WTC11 (cell line): ENCODE measurements at regions not wholly inside any gene's neighbourhood (a gene's known extent, or its start where the extent isn't known, plus 50 kb on each side); places are given as distances from the start of the nearest gene placed in this dataset.
A peak's percentile ranks its signal among the peaks of the same experiment; 100 is the strongest.

ENCODE experiments used
- ATAC-seq: fragments of 200-7000 bp; cut with Tn5 transposase; 2 replicates; pipeline ENCODE4 v1.10.0; 2021; ENCODE audit warnings: mild to moderate bottlenecking, moderate library complexity
- CTCF ChIA-PET: fragments of 300-600 bp; sonication (Branson Sonifier 250); formaldehyde crosslinking; loops from one replicate; lab custom pipeline; 2021; ENCODE audit warnings: antibody characterized with exemption; lab: Charles Lee
- POLR2A ChIA-PET: fragments of 350-600 bp; sonication (Branson Sonifier 250); formaldehyde crosslinking; loops from one replicate; lab custom pipeline; 2021; ENCODE audit warnings: antibody characterized with exemption; lab: Charles Lee
- DNase-seq: peaks from one replicate; pipeline ENCODE4 v3.0.0; 2021; ENCODE audit warnings: low spot score
- H3K27ac Mint-ChIP-seq: 2 replicates; pipeline ENCODE4 v1.8.0; 2021; ENCODE audit warnings: mixed read lengths
- H3K27me3 Mint-ChIP-seq: 2 replicates; pipeline ENCODE4 v1.8.0; 2021; ENCODE audit warnings: low read depth, mild to moderate bottlenecking, moderate library complexity, mixed read lengths
- H3K36me3 Mint-ChIP-seq: 2 replicates; pipeline ENCODE4 v1.8.0; 2021; ENCODE audit warnings: mixed read lengths
- H3K4me1 Mint-ChIP-seq: 2 replicates; pipeline ENCODE4 v1.8.0; 2022; ENCODE audit warnings: mixed read lengths
- H3K4me3 Mint-ChIP-seq: 2 replicates; pipeline ENCODE4 v1.8.0; 2021; ENCODE audit warnings: mild to moderate bottlenecking, moderate library complexity, mixed read lengths
- H3K9me3 Mint-ChIP-seq: 2 replicates; pipeline ENCODE4 v1.8.0; 2021; ENCODE audit warnings: mixed read lengths
- ESRRA ChIP-seq: sonication (generic); formaldehyde crosslinking; IDR thresholded peaks from 2 replicates; pipeline ENCODE4 v1.8.1; 2022; ENCODE audit warnings: mild to moderate bottlenecking, missing genetic modification reagents, borderline replicate concordance
- GTF2I ChIP-seq: fragments of 250-450 bp; sonication (Bioruptor Pico); conservative IDR thresholded peaks from 2 replicates; pipeline ENCODE4 v1.4.0; 2021; ENCODE audit warnings: mild to moderate bottlenecking
- JAZF1 ChIP-seq: fragments of 250-450 bp; sonication (Bioruptor Pico); IDR thresholded peaks from 2 replicates; pipeline ENCODE4 v1.9.0; 2021; ENCODE audit warnings: moderate library complexity, mild to moderate bottlenecking, inconsistent platforms
- NFATC4 ChIP-seq: fragments of 250-450 bp; sonication (Bioruptor Pico); IDR thresholded peaks from 2 replicates; pipeline ENCODE4 v1.9.0; 2021; ENCODE audit warnings: mild to moderate bottlenecking
- NFE2L1 ChIP-seq: sonication (generic); formaldehyde crosslinking; IDR thresholded peaks from 2 replicates; pipeline ENCODE4 v1.8.1; 2023; ENCODE audit warnings: missing genetic modification reagents
- RELA ChIP-seq: sonication (generic); formaldehyde crosslinking; IDR thresholded peaks from 2 replicates; pipeline ENCODE4 v1.8.1; 2022; ENCODE audit warnings: missing genetic modification reagents, mild to moderate bottlenecking, borderline replicate concordance
- SMAD3 ChIP-seq: sonication (generic); formaldehyde crosslinking; IDR thresholded peaks from 2 replicates; pipeline ENCODE4 v1.8.0; 2022; ENCODE audit warnings: missing genetic modification reagents, mild to moderate bottlenecking, borderline replicate concordance
- SMAD4 ChIP-seq: sonication (generic); formaldehyde crosslinking; IDR thresholded peaks from 2 replicates; pipeline ENCODE4 v1.8.0; 2022; ENCODE audit warnings: mild to moderate bottlenecking, missing genetic modification reagents
- ZNF121 ChIP-seq: sonication (generic); formaldehyde crosslinking; IDR thresholded peaks from 2 replicates; pipeline ENCODE4 v1.8.0; 2023; ENCODE audit warnings: missing genetic modification reagents
- ZNF219 ChIP-seq: sonication (generic); formaldehyde crosslinking; IDR thresholded peaks from 2 replicates; pipeline ENCODE4 v1.8.0; 2023; ENCODE audit warnings: missing genetic modification reagents, mild to moderate bottlenecking, borderline replicate concordance
- ZNF317 ChIP-seq: sonication (generic); formaldehyde crosslinking; IDR thresholded peaks from 2 replicates; pipeline ENCODE4 v1.8.1; 2023; ENCODE audit warnings: low read depth, mild to moderate bottlenecking, moderate library complexity, missing genetic modification reagents, borderline replicate concordance
- ZNF396 ChIP-seq: fragments of 250-450 bp; sonication (Bioruptor Pico); IDR thresholded peaks from 2 replicates; pipeline ENCODE4 v1.8.0; 2021; ENCODE audit warnings: mild to moderate bottlenecking, moderate library complexity, borderline replicate concordance
- ZNF416 ChIP-seq: fragments of 250-450 bp; sonication (Bioruptor Pico); IDR thresholded peaks from 2 replicates; pipeline ENCODE4 v1.9.0; 2021; ENCODE audit warnings: mild to moderate bottlenecking, inconsistent platforms
- TF ChIP-seq, protein P1 (sequence below): sonication (generic); formaldehyde crosslinking; IDR thresholded peaks from 2 replicates; pipeline ENCODE4 v1.8.0; 2023; ENCODE audit warnings: missing genetic modification reagents, mild to moderate bottlenecking, borderline replicate concordance
- TF ChIP-seq, protein P2 (sequence below): sonication (generic); formaldehyde crosslinking; IDR thresholded peaks from 2 replicates; pipeline ENCODE4 v1.8.0; 2022; ENCODE audit warnings: mild to moderate bottlenecking, missing genetic modification reagents
- TF ChIP-seq, protein P3 (sequence below): sonication (generic); formaldehyde crosslinking; IDR thresholded peaks from 2 replicates; pipeline ENCODE4 v1.8.0; 2023; ENCODE audit warnings: mild to moderate bottlenecking, missing genetic modification reagents
- TF ChIP-seq, protein P4 (sequence below): fragments of 250-450 bp; sonication (Bioruptor Pico); IDR thresholded peaks from 2 replicates; pipeline ENCODE4 v1.8.0; 2021; ENCODE audit warnings: mild to moderate bottlenecking

DNA sequence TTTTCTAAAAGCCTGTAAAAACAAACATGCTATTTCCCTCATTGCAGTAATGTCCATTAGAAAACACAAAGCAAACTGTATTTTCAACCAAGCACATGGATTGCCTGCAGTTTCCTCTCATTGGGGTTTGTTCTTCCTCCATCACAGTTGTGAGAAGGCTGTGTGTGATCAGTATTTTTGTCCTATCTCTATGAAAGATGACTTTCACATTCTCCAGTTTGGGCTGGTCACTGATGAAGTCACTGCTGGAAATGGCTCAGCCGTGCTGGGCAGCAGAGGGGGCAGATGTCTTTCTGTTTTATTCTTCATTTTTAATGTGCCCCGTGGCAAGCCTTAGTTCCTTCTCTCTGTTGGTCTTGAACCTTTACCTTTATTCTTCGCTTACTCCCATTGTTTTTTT, 288.9 kb upstream of the MPDZ start:
- ChIA-PET POLR2A (interaction anchor here (0.7 kb wide), 1 partner anchor 951 kb away, joined by 3 read pairs; no protein-coding TSS in a partner anchor), CTCF (interaction anchor here (1.0 kb wide), 1 partner anchor 10 kb away, joined by 3 read pairs; no protein-coding TSS in a partner anchor)
- TF ChIP-seq GTF2I (CRISPR knock-in tag) (no peak), ZNF396 (no peak), ZNF219 (CRISPR knock-in tag) (no peak)
- H3K4me3 Mint-ChIP-seq = peak overlapping the region; percentile 83
- ATAC-seq (peak; percentile 27), DNase-seq (no peak)
- H3K4me1 Mint-ChIP-seq = peaks cover 19% of the 10 kb centered on the region
- peak overlapping the region; percentile 43; the same call in 1 of the 2 replicates for H3K27ac Mint-ChIP-seq
- peaks cover 13% of the 10 kb centered on the region for H3K27me3 Mint-ChIP-seq
- no peaks in the 10 kb centered on the region for H3K36me3 Mint-ChIP-seq
- no peaks in the 10 kb centered on the region for H3K9me3 Mint-ChIP-seq

DNA sequence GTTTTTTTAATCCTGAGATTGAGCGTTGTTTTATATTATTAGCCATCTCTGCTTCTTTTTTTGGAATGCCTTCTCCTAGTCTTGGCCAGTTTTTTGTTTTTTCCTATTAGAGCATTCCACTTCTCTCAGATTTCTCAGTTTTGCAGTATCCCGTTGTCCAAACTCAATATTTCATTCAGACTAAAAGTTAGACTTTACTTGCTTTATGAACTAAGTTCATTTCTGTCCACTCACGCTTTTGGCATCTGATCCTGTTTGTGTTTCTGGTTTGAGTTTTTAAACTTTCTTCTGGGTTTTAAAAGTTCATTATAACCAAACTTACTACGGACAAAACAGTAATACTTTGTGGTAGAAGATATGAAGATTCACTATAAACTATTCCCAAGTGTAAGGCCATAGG, 288.3 kb upstream of the MPDZ start:
- TF ChIP-seq, protein P1, sequence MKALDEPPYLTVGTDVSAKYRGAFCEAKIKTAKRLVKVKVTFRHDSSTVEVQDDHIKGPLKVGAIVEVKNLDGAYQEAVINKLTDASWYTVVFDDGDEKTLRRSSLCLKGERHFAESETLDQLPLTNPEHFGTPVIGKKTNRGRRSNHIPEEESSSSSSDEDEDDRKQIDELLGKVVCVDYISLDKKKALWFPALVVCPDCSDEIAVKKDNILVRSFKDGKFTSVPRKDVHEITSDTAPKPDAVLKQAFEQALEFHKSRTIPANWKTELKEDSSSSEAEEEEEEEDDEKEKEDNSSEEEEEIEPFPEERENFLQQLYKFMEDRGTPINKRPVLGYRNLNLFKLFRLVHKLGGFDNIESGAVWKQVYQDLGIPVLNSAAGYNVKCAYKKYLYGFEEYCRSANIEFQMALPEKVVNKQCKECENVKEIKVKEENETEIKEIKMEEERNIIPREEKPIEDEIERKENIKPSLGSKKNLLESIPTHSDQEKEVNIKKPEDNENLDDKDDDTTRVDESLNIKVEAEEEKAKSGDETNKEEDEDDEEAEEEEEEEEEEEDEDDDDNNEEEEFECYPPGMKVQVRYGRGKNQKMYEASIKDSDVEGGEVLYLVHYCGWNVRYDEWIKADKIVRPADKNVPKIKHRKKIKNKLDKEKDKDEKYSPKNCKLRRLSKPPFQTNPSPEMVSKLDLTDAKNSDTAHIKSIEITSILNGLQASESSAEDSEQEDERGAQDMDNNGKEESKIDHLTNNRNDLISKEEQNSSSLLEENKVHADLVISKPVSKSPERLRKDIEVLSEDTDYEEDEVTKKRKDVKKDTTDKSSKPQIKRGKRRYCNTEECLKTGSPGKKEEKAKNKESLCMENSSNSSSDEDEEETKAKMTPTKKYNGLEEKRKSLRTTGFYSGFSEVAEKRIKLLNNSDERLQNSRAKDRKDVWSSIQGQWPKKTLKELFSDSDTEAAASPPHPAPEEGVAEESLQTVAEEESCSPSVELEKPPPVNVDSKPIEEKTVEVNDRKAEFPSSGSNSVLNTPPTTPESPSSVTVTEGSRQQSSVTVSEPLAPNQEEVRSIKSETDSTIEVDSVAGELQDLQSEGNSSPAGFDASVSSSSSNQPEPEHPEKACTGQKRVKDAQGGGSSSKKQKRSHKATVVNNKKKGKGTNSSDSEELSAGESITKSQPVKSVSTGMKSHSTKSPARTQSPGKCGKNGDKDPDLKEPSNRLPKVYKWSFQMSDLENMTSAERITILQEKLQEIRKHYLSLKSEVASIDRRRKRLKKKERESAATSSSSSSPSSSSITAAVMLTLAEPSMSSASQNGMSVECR (CRISPR knock-in tag) = no peak
- TF ChIP-seq, protein P2, sequence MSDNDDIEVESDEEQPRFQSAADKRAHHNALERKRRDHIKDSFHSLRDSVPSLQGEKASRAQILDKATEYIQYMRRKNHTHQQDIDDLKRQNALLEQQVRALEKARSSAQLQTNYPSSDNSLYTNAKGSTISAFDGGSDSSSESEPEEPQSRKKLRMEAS = no peak
- TF ChIP-seq ZNF121 (CRISPR knock-in tag) = no peak
- no peak for TF ChIP-seq ZNF416
- no peak for TF ChIP-seq NFATC4 (CRISPR knock-in tag)
- TF ChIP-seq JAZF1 (CRISPR knock-in tag) = no peak
- TF ChIP-seq ZNF396 = no peak
- TF ChIP-seq, protein P3, sequence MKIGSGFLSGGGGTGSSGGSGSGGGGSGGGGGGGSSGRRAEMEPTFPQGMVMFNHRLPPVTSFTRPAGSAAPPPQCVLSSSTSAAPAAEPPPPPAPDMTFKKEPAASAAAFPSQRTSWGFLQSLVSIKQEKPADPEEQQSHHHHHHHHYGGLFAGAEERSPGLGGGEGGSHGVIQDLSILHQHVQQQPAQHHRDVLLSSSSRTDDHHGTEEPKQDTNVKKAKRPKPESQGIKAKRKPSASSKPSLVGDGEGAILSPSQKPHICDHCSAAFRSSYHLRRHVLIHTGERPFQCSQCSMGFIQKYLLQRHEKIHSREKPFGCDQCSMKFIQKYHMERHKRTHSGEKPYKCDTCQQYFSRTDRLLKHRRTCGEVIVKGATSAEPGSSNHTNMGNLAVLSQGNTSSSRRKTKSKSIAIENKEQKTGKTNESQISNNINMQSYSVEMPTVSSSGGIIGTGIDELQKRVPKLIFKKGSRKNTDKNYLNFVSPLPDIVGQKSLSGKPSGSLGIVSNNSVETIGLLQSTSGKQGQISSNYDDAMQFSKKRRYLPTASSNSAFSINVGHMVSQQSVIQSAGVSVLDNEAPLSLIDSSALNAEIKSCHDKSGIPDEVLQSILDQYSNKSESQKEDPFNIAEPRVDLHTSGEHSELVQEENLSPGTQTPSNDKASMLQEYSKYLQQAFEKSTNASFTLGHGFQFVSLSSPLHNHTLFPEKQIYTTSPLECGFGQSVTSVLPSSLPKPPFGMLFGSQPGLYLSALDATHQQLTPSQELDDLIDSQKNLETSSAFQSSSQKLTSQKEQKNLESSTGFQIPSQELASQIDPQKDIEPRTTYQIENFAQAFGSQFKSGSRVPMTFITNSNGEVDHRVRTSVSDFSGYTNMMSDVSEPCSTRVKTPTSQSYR (CRISPR knock-in tag) = no peak
- no peak for TF ChIP-seq SMAD4 (CRISPR knock-in tag)
- TF ChIP-seq GTF2I (CRISPR knock-in tag) = no peak
- TF ChIP-seq, protein P4, sequence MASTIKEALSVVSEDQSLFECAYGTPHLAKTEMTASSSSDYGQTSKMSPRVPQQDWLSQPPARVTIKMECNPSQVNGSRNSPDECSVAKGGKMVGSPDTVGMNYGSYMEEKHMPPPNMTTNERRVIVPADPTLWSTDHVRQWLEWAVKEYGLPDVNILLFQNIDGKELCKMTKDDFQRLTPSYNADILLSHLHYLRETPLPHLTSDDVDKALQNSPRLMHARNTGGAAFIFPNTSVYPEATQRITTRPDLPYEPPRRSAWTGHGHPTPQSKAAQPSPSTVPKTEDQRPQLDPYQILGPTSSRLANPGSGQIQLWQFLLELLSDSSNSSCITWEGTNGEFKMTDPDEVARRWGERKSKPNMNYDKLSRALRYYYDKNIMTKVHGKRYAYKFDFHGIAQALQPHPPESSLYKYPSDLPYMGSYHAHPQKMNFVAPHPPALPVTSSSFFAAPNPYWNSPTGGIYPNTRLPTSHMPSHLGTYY (CRISPR knock-in tag) = no peak
- no peak for TF ChIP-seq ESRRA (CRISPR knock-in tag)
- TF ChIP-seq NFE2L1 (CRISPR knock-in tag) = no peak
- no peak for TF ChIP-seq SMAD3 (CRISPR knock-in tag)
- no peak for TF ChIP-seq ZNF317
- no peak for TF ChIP-seq RELA (CRISPR knock-in tag)
- Mint-ChIP-seq H3K4me3 (peak overlapping the region; percentile 15; the same call in 1 of the 2 replicates), H3K9me3 (no peaks in the 10 kb centered on the region), H3K27ac (no peak overlapping the region), H3K36me3 (no peaks in the 10 kb centered on the region), H3K27me3 (peaks cover 13% of the 10 kb centered on the region), H3K4me1 (peaks cover 21% of the 10 kb centered on the region)
- ATAC-seq (no peak), DNase-seq (no peak)
- POLR2A ChIA-PET = no interaction called here
- CTCF ChIA-PET = no interaction called here
